GM10248 (cell line): ENCODE measurements at regions not wholly inside any gene's neighbourhood (a gene's known extent, or its start where the extent isn't known, plus 50 kb on each side); places are given as distances from the start of the nearest gene placed in this dataset.

ENCODE experiments used
- CTCF ChIA-PET: fragments of 300-600 bp; sonication (Branson Sonifier 250); formaldehyde crosslinking; extraction: SDS; loops from one replicate; lab custom pipeline; 2021; ENCODE audit warnings: antibody characterized with exemption; lab: Yijun Ruan, JAX
- POLR2A ChIA-PET: fragments of 350-650 bp; sonication (Branson Sonifier 250); formaldehyde crosslinking; extraction: SDS; loops from one replicate; lab custom pipeline; 2020; ENCODE audit warnings: antibody characterized with exemption; lab: Yijun Ruan, JAX
- DNase-seq: peaks from one replicate; pipeline ENCODE4 v3.0.0; 2012; ENCODE audit errors: extremely low spot score
- TF ChIP-seq, protein P1 (sequence below): IDR thresholded peaks from 2 replicates; pipeline ENCODE4 v1.5.1; 2012; ENCODE audit warnings: mild to moderate bottlenecking, low read depth; ENCODE audit errors: extremely low read depth, missing control alignments, control extremely low read depth

DNA sequence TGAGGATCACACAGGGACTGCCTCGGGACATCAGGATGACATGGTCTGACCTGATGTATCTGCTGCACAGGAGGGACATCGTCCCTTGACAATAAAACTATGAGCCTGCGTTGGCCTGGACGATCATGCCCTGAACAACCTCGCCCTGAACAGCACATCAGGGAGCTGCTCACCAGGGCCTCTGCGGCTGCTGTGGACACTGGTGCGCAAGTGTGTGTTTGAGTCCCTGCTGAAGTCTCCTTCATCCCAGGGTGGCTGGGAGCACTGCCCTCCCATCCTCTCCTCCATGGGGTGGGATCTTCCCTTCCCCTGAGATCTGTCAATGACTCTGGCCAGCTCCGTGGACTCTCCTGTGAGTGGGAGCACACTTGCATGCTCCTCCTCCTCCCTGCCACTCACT lies 257.8 kb downstream of the RBFOX3 start:
- no peak for DNase-seq
- CTCF ChIA-PET: no interaction called here
- POLR2A ChIA-PET: no interaction called here
- TF ChIP-seq, protein P1, sequence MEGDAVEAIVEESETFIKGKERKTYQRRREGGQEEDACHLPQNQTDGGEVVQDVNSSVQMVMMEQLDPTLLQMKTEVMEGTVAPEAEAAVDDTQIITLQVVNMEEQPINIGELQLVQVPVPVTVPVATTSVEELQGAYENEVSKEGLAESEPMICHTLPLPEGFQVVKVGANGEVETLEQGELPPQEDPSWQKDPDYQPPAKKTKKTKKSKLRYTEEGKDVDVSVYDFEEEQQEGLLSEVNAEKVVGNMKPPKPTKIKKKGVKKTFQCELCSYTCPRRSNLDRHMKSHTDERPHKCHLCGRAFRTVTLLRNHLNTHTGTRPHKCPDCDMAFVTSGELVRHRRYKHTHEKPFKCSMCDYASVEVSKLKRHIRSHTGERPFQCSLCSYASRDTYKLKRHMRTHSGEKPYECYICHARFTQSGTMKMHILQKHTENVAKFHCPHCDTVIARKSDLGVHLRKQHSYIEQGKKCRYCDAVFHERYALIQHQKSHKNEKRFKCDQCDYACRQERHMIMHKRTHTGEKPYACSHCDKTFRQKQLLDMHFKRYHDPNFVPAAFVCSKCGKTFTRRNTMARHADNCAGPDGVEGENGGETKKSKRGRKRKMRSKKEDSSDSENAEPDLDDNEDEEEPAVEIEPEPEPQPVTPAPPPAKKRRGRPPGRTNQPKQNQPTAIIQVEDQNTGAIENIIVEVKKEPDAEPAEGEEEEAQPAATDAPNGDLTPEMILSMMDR: no peak

DNA sequence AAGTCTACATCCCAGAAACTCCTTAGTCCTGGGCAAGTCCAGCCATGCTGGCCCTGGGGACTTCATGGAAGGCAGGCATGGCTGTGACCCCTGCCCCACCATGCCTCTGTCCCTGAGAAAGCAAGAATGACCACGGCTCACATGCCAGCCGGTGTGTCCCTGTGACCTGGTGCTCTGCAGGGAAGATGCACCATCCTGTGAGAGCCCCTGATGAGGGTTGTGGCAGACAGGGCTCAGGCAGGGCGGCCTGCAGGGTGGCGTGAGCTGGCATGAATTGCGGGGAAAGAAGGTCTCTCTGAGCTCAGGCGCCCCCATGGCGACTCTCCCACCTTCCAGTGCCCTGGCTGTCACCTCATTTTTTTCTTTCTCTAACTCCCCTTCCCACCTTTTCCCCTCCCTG lies 260.3 kb downstream of the RBFOX3 start:
- TF ChIP-seq, protein P1: no peak
- CTCF ChIA-PET: no interaction called here
- POLR2A ChIA-PET: no interaction called here
- no peak for DNase-seq

DNA sequence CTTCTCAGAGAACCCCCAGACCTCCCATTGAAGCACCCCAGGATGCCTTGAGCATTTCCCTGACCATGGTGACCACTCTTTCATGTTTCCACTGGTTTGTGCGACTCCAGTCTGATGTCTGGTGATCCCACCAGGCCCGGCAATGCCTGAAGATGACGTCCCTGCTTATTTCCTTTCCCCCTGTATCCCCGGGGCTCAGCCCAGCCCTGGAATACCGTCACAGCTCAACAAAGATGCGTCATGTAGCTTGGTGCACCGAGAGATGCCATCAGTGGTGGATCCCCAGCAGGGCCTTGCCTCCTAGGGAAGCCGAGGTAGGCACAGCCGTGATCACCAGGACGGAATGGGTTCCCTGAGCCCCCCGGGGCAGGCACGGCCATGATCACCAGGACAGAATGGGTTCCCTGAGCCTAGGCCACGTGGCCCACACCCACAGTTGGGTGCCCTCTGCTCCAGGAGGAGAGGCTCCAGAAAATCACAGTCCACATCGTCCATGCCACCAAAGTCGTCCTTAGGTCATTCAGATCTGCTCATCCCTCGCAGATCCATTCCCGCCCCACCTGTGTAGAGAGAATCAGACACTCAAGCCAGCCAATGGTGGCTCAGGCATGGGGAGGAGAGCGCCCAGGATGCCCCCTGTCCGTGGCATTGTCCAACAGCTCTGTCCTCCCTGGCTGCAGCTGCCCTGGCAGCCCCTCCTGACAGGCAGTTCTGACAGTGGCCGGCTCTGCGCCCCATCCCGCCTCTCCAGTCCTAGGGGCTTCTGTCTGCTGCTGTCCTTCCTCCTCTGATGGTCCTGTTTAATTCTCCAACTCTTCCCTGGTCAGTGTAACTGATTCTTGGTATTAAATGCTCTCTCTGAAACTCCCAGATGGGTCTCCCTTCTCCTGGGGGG lies 261.1 kb downstream of the RBFOX3 start:
- CTCF ChIA-PET: no interaction called here
- TF ChIP-seq, protein P1: no peak
- POLR2A ChIA-PET: no interaction called here
- DNase-seq: no peak

DNA sequence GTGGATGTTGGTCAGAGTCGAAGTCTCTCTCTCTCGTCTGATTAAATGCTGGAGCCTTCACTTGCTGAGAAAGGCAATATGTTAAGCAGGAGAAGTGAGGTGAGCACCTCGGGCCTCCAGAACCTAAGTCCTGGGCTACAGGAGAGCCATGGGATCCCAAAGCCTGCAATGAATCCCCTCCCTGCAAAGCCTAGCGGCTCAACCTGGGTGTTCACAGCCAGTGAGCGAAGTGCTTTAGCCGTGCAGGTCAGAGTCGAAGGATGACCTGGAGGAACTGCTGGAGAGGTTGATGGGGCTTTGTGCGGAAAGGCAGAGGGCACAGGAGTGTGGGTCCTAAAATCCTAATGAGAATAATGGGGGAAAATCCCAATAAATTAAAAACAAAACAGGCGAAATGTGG lies 267.8 kb downstream of the ENGASE start:
- DNase-seq: no peak
- TF ChIP-seq, protein P1: no peak
- POLR2A ChIA-PET: interaction anchor here (0.6 kb wide), 1 partner anchor 1254 kb away, joined by 8 read pairs; no protein-coding TSS in a partner anchor
- CTCF ChIA-PET: interaction anchor here (0.9 kb wide), 1 partner anchor 49 kb away, joined by 3 read pairs; no protein-coding TSS in a partner anchor

GRCh38 chr17:79341816-79342215 lies 267.2 kb downstream of the ENGASE start:
- DNase-seq: no peak
- ChIA-PET CTCF (no interaction called here), POLR2A (interaction anchor here (0.6 kb wide), 1 partner anchor 1253 kb away, joined by 8 read pairs; no protein-coding TSS in a partner anchor)

DNA sequence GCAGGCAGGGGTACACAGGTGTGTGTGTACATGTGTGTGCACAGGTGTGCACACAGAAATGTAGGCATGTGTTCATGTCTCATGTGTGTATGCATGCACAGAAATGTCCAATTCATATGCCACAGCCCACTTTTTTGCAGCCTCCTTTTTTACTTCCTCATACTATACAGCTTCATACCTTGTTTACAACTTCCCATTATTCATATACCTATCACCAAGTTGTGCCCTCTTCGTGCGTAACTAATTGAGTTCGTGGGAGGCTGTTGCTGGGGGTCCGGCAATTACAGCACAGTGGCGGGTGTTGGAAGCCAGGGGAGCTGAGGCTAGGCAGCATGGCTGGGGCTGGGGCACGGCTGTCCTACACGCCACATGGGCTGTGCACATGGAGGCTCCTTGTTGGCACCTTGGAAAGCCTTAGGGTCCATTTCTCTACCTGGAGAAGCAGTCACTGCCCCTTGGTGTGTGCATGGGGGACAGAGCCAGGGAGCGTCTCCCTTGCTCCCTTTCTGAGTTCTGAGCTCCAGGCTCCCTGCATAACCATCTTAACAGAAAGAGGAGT lies 266.7 kb downstream of the ENGASE start:
- TF ChIP-seq, protein P1: no peak
- ChIA-PET CTCF (no interaction called here), POLR2A (no interaction called here)
- no peak for DNase-seq

More at GRCh38 chr17:79341816-79342215, 267.2 kb downstream of the ENGASE start:
- TF ChIP-seq, protein P1: no peak
